HepG2 (cell line): ENCODE measurements at regions not wholly inside any gene's neighbourhood (a gene's known extent, or its start where the extent isn't known, plus 50 kb on each side); places are given as distances from the start of the nearest gene placed in this dataset.

Experiments
- ATF3 ChIP-seq: sonication (generic); formaldehyde crosslinking; IDR thresholded peaks from 2 replicates; pipeline ENCODE4 v1.4.0; 2020; ENCODE audit warnings: missing genetic modification reagents
- CTCF ChIP-seq: sonication (generic); formaldehyde crosslinking; IDR thresholded peaks from 2 replicates; pipeline ENCODE4 v1.5.0; 2020; ENCODE audit warnings: mild to moderate bottlenecking, missing genetic modification reagents, moderate library complexity
- GABPB1 ChIP-seq: IDR thresholded peaks from 2 replicates; pipeline ENCODE4 v1.6.1; 2016; ENCODE audit warnings: mild to moderate bottlenecking, missing genetic modification reagents, moderate library complexity, missing compliant biosample characterization
- MYNN ChIP-seq: sonication (generic); formaldehyde crosslinking; IDR thresholded peaks from 2 replicates; pipeline ENCODE4 v1.4.0; 2020; ENCODE audit warnings: mild to moderate bottlenecking, low read depth, missing genetic modification reagents
- SRF ChIP-seq: IDR thresholded peaks from 2 replicates; pipeline ENCODE4 v1.6.1; 2011; ENCODE audit warnings: mild to moderate bottlenecking, low read depth, low read length, moderate library complexity
- TFAP4 ChIP-seq: sonication (generic); IDR thresholded peaks from 2 replicates; pipeline ENCODE4 v1.6.1; 2016; ENCODE audit warnings: low read depth, borderline replicate concordance
- ZBTB40 ChIP-seq, 2 experiments: fragments of 450-650 bp in 1 of 2; sonication (generic) in 1 of 2; formaldehyde crosslinking in 1 of 2; IDR thresholded peaks; 2 replicates each; pipeline versions ENCODE4 v1.6.1 to v1.8.0; 2016 to 2022; ENCODE audit warnings: antibody characterized with exemption in 1 of 2, mild to moderate bottlenecking in 1 of 2, missing genetic modification reagents in 1 of 2
- ZFP82 ChIP-seq: sonication (generic); formaldehyde crosslinking; IDR thresholded peaks from 2 replicates; pipeline ENCODE4 v1.5.1; 2020; ENCODE audit warnings: mild to moderate bottlenecking, missing genetic modification reagents, borderline replicate concordance
- ZNF691 ChIP-seq: sonication (generic); formaldehyde crosslinking; IDR thresholded peaks from 2 replicates; pipeline ENCODE4 v1.4.0; 2020; ENCODE audit warnings: missing genetic modification reagents, low read depth, mild to moderate bottlenecking, borderline replicate concordance
- ZSCAN22 ChIP-seq: sonication (generic); formaldehyde crosslinking; IDR thresholded peaks from 2 replicates; pipeline ENCODE4 v1.4.0; 2020; ENCODE audit warnings: mild to moderate bottlenecking, missing genetic modification reagents

- TF ChIP-seq ZBTB40 (IDR thresholded peaks at IDR 0.05): no peak
- no peak for TF ChIP-seq ZBTB40 (CRISPR knock-in tag; IDR thresholded peaks at IDR 0.05)
- TF ChIP-seq GABPB1 (CRISPR knock-in tag): no peak
- no peak for TF ChIP-seq ZNF691 (CRISPR knock-in tag)
- no peak for TF ChIP-seq TFAP4
- no peak for TF ChIP-seq CTCF
- TF ChIP-seq MYNN (CRISPR knock-in tag): no peak
- no peak for TF ChIP-seq ZSCAN22 (CRISPR knock-in tag)
- TF ChIP-seq SRF: no peak
- no peak for TF ChIP-seq ZFP82 (CRISPR knock-in tag)
- TF ChIP-seq ATF3 (CRISPR knock-in tag): no peak
These were observed 496.9 kb upstream of the ZMIZ1 start for GRCh38 chr10:78571891-78572290.
